Choroid plexus epithelial cell (primary cell): ENCODE measurements at regions not wholly inside any gene's neighbourhood (a gene's known extent, or its start where the extent isn't known, plus 50 kb on each side); places are given as distances from the start of the nearest gene placed in this dataset.

ENCODE experiments used
- DNase-seq: peaks from one replicate; pipeline ENCODE4 v3.0.0-alpha.2; 2010; ENCODE audit warnings: low read depth
- H3K4me3 ChIP-seq: 2 replicates; pipeline ENCODE4 v1.5.1; 2011; ENCODE audit warnings: low read depth, mild to moderate bottlenecking, control low read depth, low read length, moderate library complexity
- CTCF ChIP-seq: conservative IDR thresholded peaks from 2 replicates; pipeline ENCODE4 v1.5.1; 2011; ENCODE audit warnings: low read depth, mild to moderate bottlenecking, control low read depth, inconsistent platforms, low read length, moderate library complexity

GRCh38 chr9:89804766-89805531, 200.1 kb downstream of the GADD45G start:
- no peak overlapping the region for H3K4me3 ChIP-seq
- no peak for DNase-seq
- no peak for TF ChIP-seq CTCF

DNA sequence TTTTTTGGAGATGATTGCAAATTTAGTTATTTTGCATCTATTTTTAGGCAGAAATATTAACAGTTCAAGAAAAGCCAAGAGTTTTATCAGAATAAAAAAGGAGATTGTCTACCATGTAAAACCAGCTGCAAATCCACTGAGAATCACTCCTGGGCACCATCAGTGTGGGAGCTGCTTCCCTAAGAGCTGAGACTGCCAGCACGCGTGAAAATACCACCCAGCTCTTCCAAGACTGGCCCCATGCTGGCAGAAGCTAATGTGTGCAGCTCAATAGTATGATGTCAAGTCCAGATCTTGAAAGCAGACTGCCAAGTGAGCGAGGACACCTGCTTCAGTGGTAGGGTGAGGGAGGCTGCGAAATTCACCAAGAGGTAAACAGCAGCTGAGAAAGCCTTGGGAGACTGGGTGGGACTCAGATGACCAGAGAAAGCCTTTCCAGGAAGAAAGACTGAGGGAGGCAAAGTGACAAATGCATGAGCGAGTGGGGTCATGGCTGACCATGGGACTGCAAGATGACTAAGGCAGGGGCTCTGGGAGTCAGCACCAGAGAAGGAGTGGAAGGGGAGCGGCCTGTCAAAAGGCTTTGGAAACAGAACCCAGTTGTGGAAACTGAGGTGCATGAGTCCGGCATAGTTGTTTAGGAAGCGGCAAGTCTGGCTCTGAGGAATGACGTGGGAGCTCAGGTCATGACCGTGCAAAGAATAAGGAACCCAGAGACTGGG, 200.9 kb downstream of the GADD45G start:
- no peak overlapping the region for H3K4me3 ChIP-seq
- TF ChIP-seq CTCF: no peak
- no peak for DNase-seq

DNA sequence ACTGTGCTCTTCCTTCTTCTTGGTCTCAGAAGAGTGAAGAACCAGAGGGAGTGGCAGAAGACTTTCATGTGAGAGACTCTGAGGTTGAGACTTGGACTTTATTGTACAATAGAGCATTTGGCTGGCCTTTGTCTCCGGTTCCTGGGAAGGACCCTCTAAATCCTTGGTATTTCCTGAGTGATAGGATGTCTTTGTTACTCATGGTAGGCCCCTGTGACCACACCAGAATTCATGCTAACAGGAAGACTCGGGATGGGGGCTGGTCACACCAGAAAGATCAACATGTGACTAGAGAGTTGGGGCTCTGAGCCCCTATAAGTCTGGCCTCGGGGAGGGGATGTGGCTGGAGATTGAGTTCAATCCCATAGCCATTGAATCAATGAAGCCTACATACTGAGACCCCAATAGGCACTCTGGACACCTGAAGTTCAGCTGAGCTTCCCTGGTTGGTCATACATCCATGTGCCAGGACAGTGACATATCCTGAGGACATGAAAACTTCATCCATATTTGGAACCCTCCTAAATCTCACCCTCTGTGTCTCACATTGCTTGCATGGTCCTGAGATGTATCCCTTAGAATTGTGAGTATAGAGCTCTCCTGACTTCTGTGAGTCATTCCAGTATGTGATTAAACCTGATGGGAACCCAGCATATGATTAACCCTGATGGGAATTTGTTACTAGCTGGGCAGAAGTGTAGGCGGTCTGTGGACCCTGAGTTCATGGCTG, 201.7 kb downstream of the GADD45G start:
- DNase-seq: peak; percentile 47
- TF ChIP-seq CTCF: no peak
- no peak overlapping the region for H3K4me3 ChIP-seq

GRCh38 chr9:89807101-89807395, 202.2 kb downstream of the GADD45G start:
- DNase-seq: no peak
- no peak overlapping the region for H3K4me3 ChIP-seq
- TF ChIP-seq CTCF: no peak

GRCh38 chr9:89807682-89808075, 202.9 kb downstream of the GADD45G start:
- no peak overlapping the region for H3K4me3 ChIP-seq
- TF ChIP-seq CTCF: no peak
- DNase-seq: no peak

DNA sequence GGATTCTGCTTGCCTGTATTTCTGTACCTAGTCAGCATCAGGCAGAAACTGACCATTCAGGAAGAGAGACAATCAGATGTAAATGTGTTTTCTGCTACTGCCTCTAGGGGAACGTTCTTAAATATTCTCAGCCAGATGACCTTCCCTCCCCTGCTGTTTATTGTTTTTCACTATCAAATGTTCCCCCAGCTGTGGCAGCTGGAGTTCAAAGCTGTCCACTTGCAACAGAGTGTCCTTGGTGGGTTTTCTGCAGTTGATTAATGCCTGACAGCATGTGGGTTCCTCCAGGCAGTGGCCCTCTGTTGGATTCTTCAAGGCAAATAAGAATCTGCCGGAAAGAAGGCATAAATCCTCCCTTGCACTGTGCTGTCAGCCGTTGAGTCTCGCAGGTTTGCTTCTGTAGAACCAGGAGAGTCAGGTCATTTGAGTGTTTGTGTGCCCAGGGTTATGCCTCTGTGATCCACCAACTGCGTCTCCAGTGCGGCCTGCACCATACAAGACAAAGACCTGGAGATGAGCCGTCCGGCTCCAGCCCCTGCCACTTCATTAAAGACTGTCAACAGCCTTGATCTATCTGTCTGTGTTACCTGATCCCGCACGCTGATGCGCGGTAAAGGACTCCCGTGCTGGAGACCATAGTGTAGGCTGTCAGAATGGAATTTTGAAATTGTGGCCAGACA, 203.4 kb downstream of the GADD45G start:
- DNase-seq: peak; percentile 54
- TF ChIP-seq CTCF: peak; percentile 37
- no peak overlapping the region for H3K4me3 ChIP-seq
